GM12878 (cell line): ENCODE measurements at regions not wholly inside any gene's neighbourhood (a gene's known extent, or its start where the extent isn't known, plus 50 kb on each side); places are given as distances from the start of the nearest gene placed in this dataset.

ENCODE experiments used
- BRCA1 ChIP-seq: IDR thresholded peaks from 2 replicates; pipeline ENCODE4 v1.6.1; 2011; ENCODE audit warnings: low read depth, low read length, improper control_type of control experiment
- EZH2 ChIP-seq: IDR thresholded peaks from 2 replicates; pipeline ENCODE4 v1.6.1; 2012; ENCODE audit warnings: low read depth, mild to moderate bottlenecking, control low read depth, inconsistent platforms, low read length, borderline replicate concordance; ENCODE audit not compliant: control insufficient read depth
- FOXM1 ChIP-seq: IDR thresholded peaks from 2 replicates; pipeline ENCODE4 v1.6.1; 2012; ENCODE audit warnings: low read depth, mild to moderate bottlenecking, inconsistent platforms, low read length, moderate library complexity
- JUND ChIP-seq: IDR thresholded peaks from 2 replicates; pipeline ENCODE4 v1.6.1; 2012; ENCODE audit warnings: low read depth, mild to moderate bottlenecking, low read length, improper control_type of control experiment, moderate library complexity
- POLR2AphosphoS5 ChIP-seq: IDR thresholded peaks from 2 replicates; pipeline ENCODE4 v1.6.1; 2011; ENCODE audit warnings: mild to moderate bottlenecking, low read length, inconsistent platforms
- RELA ChIP-seq: fragments of 450-650 bp; IDR thresholded peaks from 2 replicates; pipeline ENCODE4 v1.8.0; 2014; ENCODE audit warnings: borderline replicate concordance; ENCODE audit not compliant: partially characterized antibody
- ZNF384 ChIP-seq: IDR thresholded peaks from 2 replicates; pipeline ENCODE4 v1.6.1; 2012; ENCODE audit warnings: low read depth, mild to moderate bottlenecking, low read length, improper control_type of control experiment, borderline replicate concordance
- ZZZ3 ChIP-seq: IDR thresholded peaks from 2 replicates; pipeline ENCODE4 v1.6.1; 2011; ENCODE audit warnings: low read depth; ENCODE audit not compliant: control insufficient read depth, insufficient read length
- TF ChIP-seq, protein P1 (sequence below), 3 experiments: IDR thresholded peaks in 2 of 3; conservative IDR thresholded peaks in 1 of 3; 2 replicates each; pipeline ENCODE4 v1.5.1; 2011; ENCODE audit warnings: low read depth in 3 of 3, low read length in 3 of 3, mild to moderate bottlenecking in 3 of 3, control low read depth in 2 of 3, moderate library complexity in 2 of 3, inconsistent platforms in 1 of 3, mixed read lengths in 1 of 3; ENCODE audit not compliant: control insufficient read depth in 2 of 3, insufficient read depth in 1 of 3; ENCODE audit errors: extremely low read depth in 1 of 3
- TF ChIP-seq, protein P2 (sequence below): IDR thresholded peaks from 2 replicates; pipeline ENCODE4 v1.6.1; 2012; ENCODE audit warnings: low read length, inconsistent platforms
- TF ChIP-seq, protein P3 (sequence below): fragments of 150-350 bp; IDR thresholded peaks from 2 replicates; pipeline ENCODE4 v1.6.1; 2016; ENCODE audit warnings: low read depth, low read length

DNA sequence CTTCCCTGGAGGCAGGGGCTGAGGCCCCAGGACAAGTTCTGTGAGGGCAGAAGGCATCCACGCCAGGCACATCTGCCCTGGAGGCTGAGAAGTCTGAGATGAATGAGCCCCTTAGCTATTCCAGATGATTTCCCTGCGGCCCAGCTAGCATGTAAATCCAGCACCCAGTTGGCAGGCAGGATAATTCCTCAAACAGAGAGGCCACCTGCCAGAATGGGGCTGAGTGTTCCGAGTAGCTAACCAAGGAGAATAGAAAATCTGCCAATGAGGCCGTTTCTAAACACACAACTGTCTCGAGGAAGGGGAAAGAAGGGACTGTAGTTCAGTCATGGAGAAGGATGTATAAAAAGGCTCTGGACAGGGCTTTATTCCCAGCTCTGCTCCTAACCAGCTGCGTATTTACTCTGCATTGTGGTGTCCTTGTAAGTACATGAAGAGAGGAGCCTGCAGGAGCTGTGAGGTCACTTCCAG lies 211.4 kb upstream of the CDYL start:
- TF ChIP-seq FOXM1 (no peak), POLR2AphosphoS5 (no peak), EZH2 (no peak), RELA (no peak), ZZZ3 (no peak), JUND (no peak), ZNF384 (no peak), BRCA1 (no peak)
- TF ChIP-seq, protein P1, sequence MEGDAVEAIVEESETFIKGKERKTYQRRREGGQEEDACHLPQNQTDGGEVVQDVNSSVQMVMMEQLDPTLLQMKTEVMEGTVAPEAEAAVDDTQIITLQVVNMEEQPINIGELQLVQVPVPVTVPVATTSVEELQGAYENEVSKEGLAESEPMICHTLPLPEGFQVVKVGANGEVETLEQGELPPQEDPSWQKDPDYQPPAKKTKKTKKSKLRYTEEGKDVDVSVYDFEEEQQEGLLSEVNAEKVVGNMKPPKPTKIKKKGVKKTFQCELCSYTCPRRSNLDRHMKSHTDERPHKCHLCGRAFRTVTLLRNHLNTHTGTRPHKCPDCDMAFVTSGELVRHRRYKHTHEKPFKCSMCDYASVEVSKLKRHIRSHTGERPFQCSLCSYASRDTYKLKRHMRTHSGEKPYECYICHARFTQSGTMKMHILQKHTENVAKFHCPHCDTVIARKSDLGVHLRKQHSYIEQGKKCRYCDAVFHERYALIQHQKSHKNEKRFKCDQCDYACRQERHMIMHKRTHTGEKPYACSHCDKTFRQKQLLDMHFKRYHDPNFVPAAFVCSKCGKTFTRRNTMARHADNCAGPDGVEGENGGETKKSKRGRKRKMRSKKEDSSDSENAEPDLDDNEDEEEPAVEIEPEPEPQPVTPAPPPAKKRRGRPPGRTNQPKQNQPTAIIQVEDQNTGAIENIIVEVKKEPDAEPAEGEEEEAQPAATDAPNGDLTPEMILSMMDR (IDR thresholded peaks at IDR 0.05 in 2 of 3, conservative IDR thresholded peaks at IDR 0.05 in 1 of 3; ENCODE audit: control insufficient read depth in 2 of 3, extremely low read depth in 1 of 3, insufficient read depth in 1 of 3, low read depth in 3 of 3, low read length in 3 of 3): no peak
- TF ChIP-seq, protein P2, sequence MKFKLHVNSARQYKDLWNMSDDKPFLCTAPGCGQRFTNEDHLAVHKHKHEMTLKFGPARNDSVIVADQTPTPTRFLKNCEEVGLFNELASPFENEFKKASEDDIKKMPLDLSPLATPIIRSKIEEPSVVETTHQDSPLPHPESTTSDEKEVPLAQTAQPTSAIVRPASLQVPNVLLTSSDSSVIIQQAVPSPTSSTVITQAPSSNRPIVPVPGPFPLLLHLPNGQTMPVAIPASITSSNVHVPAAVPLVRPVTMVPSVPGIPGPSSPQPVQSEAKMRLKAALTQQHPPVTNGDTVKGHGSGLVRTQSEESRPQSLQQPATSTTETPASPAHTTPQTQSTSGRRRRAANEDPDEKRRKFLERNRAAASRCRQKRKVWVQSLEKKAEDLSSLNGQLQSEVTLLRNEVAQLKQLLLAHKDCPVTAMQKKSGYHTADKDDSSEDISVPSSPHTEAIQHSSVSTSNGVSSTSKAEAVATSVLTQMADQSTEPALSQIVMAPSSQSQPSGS: no peak
- TF ChIP-seq, protein P3, sequence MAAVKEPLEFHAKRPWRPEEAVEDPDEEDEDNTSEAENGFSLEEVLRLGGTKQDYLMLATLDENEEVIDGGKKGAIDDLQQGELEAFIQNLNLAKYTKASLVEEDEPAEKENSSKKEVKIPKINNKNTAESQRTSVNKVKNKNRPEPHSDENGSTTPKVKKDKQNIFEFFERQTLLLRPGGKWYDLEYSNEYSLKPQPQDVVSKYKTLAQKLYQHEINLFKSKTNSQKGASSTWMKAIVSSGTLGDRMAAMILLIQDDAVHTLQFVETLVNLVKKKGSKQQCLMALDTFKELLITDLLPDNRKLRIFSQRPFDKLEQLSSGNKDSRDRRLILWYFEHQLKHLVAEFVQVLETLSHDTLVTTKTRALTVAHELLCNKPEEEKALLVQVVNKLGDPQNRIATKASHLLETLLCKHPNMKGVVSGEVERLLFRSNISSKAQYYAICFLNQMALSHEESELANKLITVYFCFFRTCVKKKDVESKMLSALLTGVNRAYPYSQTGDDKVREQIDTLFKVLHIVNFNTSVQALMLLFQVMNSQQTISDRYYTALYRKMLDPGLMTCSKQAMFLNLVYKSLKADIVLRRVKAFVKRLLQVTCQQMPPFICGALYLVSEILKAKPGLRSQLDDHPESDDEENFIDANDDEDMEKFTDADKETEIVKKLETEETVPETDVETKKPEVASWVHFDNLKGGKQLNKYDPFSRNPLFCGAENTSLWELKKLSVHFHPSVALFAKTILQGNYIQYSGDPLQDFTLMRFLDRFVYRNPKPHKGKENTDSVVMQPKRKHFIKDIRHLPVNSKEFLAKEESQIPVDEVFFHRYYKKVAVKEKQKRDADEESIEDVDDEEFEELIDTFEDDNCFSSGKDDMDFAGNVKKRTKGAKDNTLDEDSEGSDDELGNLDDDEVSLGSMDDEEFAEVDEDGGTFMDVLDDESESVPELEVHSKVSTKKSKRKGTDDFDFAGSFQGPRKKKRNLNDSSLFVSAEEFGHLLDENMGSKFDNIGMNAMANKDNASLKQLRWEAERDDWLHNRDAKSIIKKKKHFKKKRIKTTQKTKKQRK: no peak
